ENCODE measurements at regions not wholly inside any gene's neighbourhood (a gene's known extent, or its start where the extent isn't known, plus 50 kb on each side); places are given as distances from the start of the nearest gene placed in this dataset.
"Not testable (repeated sequence)": the region's sequence is repeated elsewhere in the genome, so short reads cannot be mapped to it uniquely, and the experiment has no call there.

- no peaks in the 10 kb centered on the region for H3K36me3 Mint-ChIP-seq (ENCODE audit: low read depth)
- H3K27ac Mint-ChIP-seq, result peak overlapping the region in 1 of 3 experiments; percentile 7
- H3K4me1 Mint-ChIP-seq, result peaks cover 9% of the 10 kb centered on the region
- H3K9me3 Mint-ChIP-seq, result no peaks in the 10 kb centered on the region
- no peak for TF ChIP-seq CTCF (IDR thresholded peaks at IDR 0.05; ENCODE audit: unreplicated experiment in 3 of 3)
- H3K4me3 Mint-ChIP-seq, result no peak overlapping the region
- no peaks in the 10 kb centered on the region for H3K27me3 Mint-ChIP-seq (ENCODE audit: low read depth)
Measured at GRCh38 chr1:199616947-199617346, 410.6 kb upstream of the NR5A2 start.

- H3K4me1 Mint-ChIP-seq, result peaks cover 9% of the 10 kb centered on the region
- TF ChIP-seq CTCF (IDR thresholded peaks at IDR 0.05; ENCODE audit: unreplicated experiment in 3 of 3), result no peak
- H3K9me3 Mint-ChIP-seq, result no peaks in the 10 kb centered on the region
- no peak overlapping the region for H3K4me3 Mint-ChIP-seq
- H3K27ac Mint-ChIP-seq, result no peak overlapping the region
- H3K36me3 Mint-ChIP-seq (ENCODE audit: low read depth), result no peaks in the 10 kb centered on the region
- no peaks in the 10 kb centered on the region for H3K27me3 Mint-ChIP-seq (ENCODE audit: low read depth)
Measured at GRCh38 chr1:199619223-199619622, 408.3 kb upstream of the NR5A2 start.

GRCh38 chr1:199626228-199626627 is 401.3 kb upstream of the NR5A2 start:
- H3K27ac Mint-ChIP-seq; H3K27me3 Mint-ChIP-seq (ENCODE audit: low read depth); H3K4me3 Mint-ChIP-seq; H3K9me3 Mint-ChIP-seq; H3K4me1 Mint-ChIP-seq; H3K36me3 Mint-ChIP-seq (ENCODE audit: low read depth): not testable (repeated sequence)

GRCh38 chr1:199629624-199630023 is 397.9 kb upstream of the NR5A2 start:
- Mint-ChIP-seq H3K4me3 (no peak overlapping the region), H3K4me1 (no peaks in the 10 kb centered on the region), H3K9me3 (peaks cover 9% of the 10 kb centered on the region), H3K27ac (no peak overlapping the region), H3K27me3 (ENCODE audit: low read depth) (peaks cover 4% of the 10 kb centered on the region), H3K36me3 (ENCODE audit: low read depth) (peaks cover 4% of the 10 kb centered on the region)
- no peak for TF ChIP-seq CTCF (IDR thresholded peaks at IDR 0.05; ENCODE audit: unreplicated experiment in 3 of 3)

- H3K4me3 Mint-ChIP-seq, result no peak overlapping the region
- no peaks in the 10 kb centered on the region for H3K36me3 Mint-ChIP-seq (ENCODE audit: low read depth)
- H3K27me3 Mint-ChIP-seq (ENCODE audit: low read depth), result peaks cover 2% of the 10 kb centered on the region
- H3K9me3 Mint-ChIP-seq, result peaks cover 29% of the 10 kb centered on the region
- TF ChIP-seq CTCF (IDR thresholded peaks at IDR 0.05; ENCODE audit: unreplicated experiment in 3 of 3), result no peak
- H3K27ac Mint-ChIP-seq, result no peak overlapping the region
- H3K4me1 Mint-ChIP-seq, result no peaks in the 10 kb centered on the region
Measured at GRCh38 chr1:199639453-199639852, 388.1 kb upstream of the NR5A2 start.

GRCh38 chr1:199641531-199641930 is 386.0 kb upstream of the NR5A2 start:
- H3K27me3 Mint-ChIP-seq (ENCODE audit: low read depth), result no peaks in the 10 kb centered on the region
- no peak for TF ChIP-seq CTCF (IDR thresholded peaks at IDR 0.05; ENCODE audit: unreplicated experiment in 3 of 3)
- H3K4me1 Mint-ChIP-seq, result no peaks in the 10 kb centered on the region
- peaks cover 10% of the 10 kb centered on the region for H3K9me3 Mint-ChIP-seq
- no peak overlapping the region for H3K4me3 Mint-ChIP-seq
- H3K27ac Mint-ChIP-seq, result no peak overlapping the region
- H3K36me3 Mint-ChIP-seq (ENCODE audit: low read depth), result no peaks in the 10 kb centered on the region
